Stimulated activated naive B cell treated with anti-CD40 and anti-IgM and Interleukin-4, amounts not matched to agents 10 μg/mL and 1 μg/mL and 100 μg/mL, for 72 hours (primary cell): ENCODE measurements at regions not wholly inside any gene's neighbourhood (a gene's known extent, or its start where the extent isn't known, plus 50 kb on each side); places are given as distances from the start of the nearest gene placed in this dataset.

Experiments used
- ATAC-seq, 2 donors: fragments of 150-1000 bp; cut with Tn5 transposase; replicated peaks; 2 replicates each; pipeline ENCODE4 v1.10.0; 2021; ENCODE audit warnings: moderate library complexity in 1 of 2
- DNase-seq: peaks from one replicate; pipeline ENCODE4 v3.0.0; 2021
- H3K27ac Mint-ChIP-seq: one replicate; pipeline ENCODE4 v1.8.0; 2022; ENCODE audit warnings: mild to moderate bottlenecking, mixed read lengths
- H3K27me3 Mint-ChIP-seq, 2 donors: one replicate each; pipeline ENCODE4 v1.8.0; 2022; ENCODE audit warnings: mixed read lengths in 2 of 2
- H3K36me3 Mint-ChIP-seq, 2 donors: one replicate each; pipeline ENCODE4 v1.8.0; 2022; ENCODE audit warnings: mixed read lengths in 2 of 2, mild to moderate bottlenecking in 1 of 2
- H3K4me1 Mint-ChIP-seq, 2 donors: one replicate each; pipeline ENCODE4 v1.8.0; 2022; ENCODE audit warnings: mixed read lengths in 2 of 2, mild to moderate bottlenecking in 1 of 2
- H3K4me3 Mint-ChIP-seq, 2 donors: one replicate each; pipeline ENCODE4 v1.8.0; 2022; ENCODE audit warnings: mild to moderate bottlenecking in 2 of 2, mixed read lengths in 2 of 2, moderate library complexity in 1 of 2
- H3K9me3 Mint-ChIP-seq, 2 donors: one replicate each; pipeline ENCODE4 v1.8.0; 2022; ENCODE audit warnings: mixed read lengths in 2 of 2, mild to moderate bottlenecking in 1 of 2

GRCh38 chr10:33676606-33677339 is 342.3 kb upstream of the NRP1 start:
- no peaks in the 10 kb centered on the region for H3K27me3 Mint-ChIP-seq

GRCh38 chr10:33674986-33675599 is 340.6 kb upstream of the NRP1 start:
- H3K36me3 Mint-ChIP-seq, result no peaks in the 10 kb centered on the region
- no peaks in the 10 kb centered on the region for H3K27me3 Mint-ChIP-seq
- H3K9me3 Mint-ChIP-seq, result peaks cover 3 to 4% of the 10 kb centered on the region in 2 donors
- ATAC-seq (no peak), DNase-seq (no peak)
- no peaks in the 10 kb centered on the region for H3K4me1 Mint-ChIP-seq
- H3K4me3 Mint-ChIP-seq, result no peak overlapping the region
- no peak overlapping the region for H3K27ac Mint-ChIP-seq

More at GRCh38 chr10:33676606-33677339, 342.3 kb upstream of the NRP1 start:
- Mint-ChIP-seq H3K4me1 (peaks cover 0 to 1% of the 10 kb centered on the region in 2 donors), H3K36me3 (no peaks in the 10 kb centered on the region), H3K27ac (no peak overlapping the region), H3K4me3 (no peak overlapping the region), H3K9me3 (peaks cover 4% of the 10 kb centered on the region in 2 donors)
- DNase-seq (no peak), ATAC-seq (no peak)

GRCh38 chr10:33674491-33674890 is 340.0 kb upstream of the NRP1 start:
- H3K4me3 Mint-ChIP-seq, result no peak overlapping the region
- H3K9me3 Mint-ChIP-seq, result peaks cover 0 to 4% of the 10 kb centered on the region in 2 donors
- H3K4me1 Mint-ChIP-seq, result no peaks in the 10 kb centered on the region
- H3K27ac Mint-ChIP-seq, result no peak overlapping the region
- DNase-seq (no peak), ATAC-seq (no peak)
- H3K27me3 Mint-ChIP-seq, result no peaks in the 10 kb centered on the region
- H3K36me3 Mint-ChIP-seq, result no peaks in the 10 kb centered on the region

- Mint-ChIP-seq H3K4me3 (no peak overlapping the region), H3K27ac (no peak overlapping the region), H3K36me3 (no peaks in the 10 kb centered on the region), H3K27me3 (no peaks in the 10 kb centered on the region), H3K4me1 (no peaks in the 10 kb centered on the region), H3K9me3 (peaks cover 0 to 4% of the 10 kb centered on the region in 2 donors)
- no peak for DNase-seq
- ATAC-seq, result no peak
Observed at GRCh38 chr10:33673839-33674415, 339.5 kb upstream of the NRP1 start.

- H3K9me3 Mint-ChIP-seq, result no peaks in the 10 kb centered on the region
- no peaks in the 10 kb centered on the region for H3K27me3 Mint-ChIP-seq
- no peaks in the 10 kb centered on the region for H3K4me1 Mint-ChIP-seq
- H3K4me3 Mint-ChIP-seq, result no peak overlapping the region
- H3K36me3 Mint-ChIP-seq, result no peaks in the 10 kb centered on the region
- H3K27ac Mint-ChIP-seq, result no peak overlapping the region
- no peak for ATAC-seq
- DNase-seq, result no peak
Observed at GRCh38 chr10:33669904-33670303, 335.4 kb upstream of the NRP1 start.

- no peak overlapping the region for H3K27ac Mint-ChIP-seq
- DNase-seq, result no peak
- peaks cover 4 to 12% of the 10 kb centered on the region in 2 donors for H3K9me3 Mint-ChIP-seq
- H3K27me3 Mint-ChIP-seq, result peaks cover 0 to 2% of the 10 kb centered on the region in 2 donors
- H3K36me3 Mint-ChIP-seq, result no peaks in the 10 kb centered on the region
- H3K4me3 Mint-ChIP-seq, result no peak overlapping the region
- H3K4me1 Mint-ChIP-seq, result peaks cover 2 to 9% of the 10 kb centered on the region in 2 donors
- peak in 1 of 2 donors; percentile 49 for ATAC-seq
Observed at GRCh38 chr10:33666686-33667480, 332.4 kb upstream of the NRP1 start.

GRCh38 chr10:33665501-33665900 is 331.0 kb upstream of the NRP1 start:
- Mint-ChIP-seq H3K9me3 (peaks cover 4 to 12% of the 10 kb centered on the region in 2 donors), H3K4me1 (peaks cover 5 to 14% of the 10 kb centered on the region in 2 donors), H3K4me3 (no peak overlapping the region), H3K27ac (no peak overlapping the region), H3K27me3 (peaks cover 0 to 6% of the 10 kb centered on the region in 2 donors), H3K36me3 (no peaks in the 10 kb centered on the region)
- ATAC-seq, result no peak
- DNase-seq, result no peak

GRCh38 chr10:33664070-33664469 is 329.6 kb upstream of the NRP1 start:
- peaks cover 4 to 12% of the 10 kb centered on the region in 2 donors for H3K9me3 Mint-ChIP-seq
- DNase-seq (no peak), ATAC-seq (no peak)
- no peak overlapping the region for H3K4me3 Mint-ChIP-seq
- H3K27ac Mint-ChIP-seq, result no peak overlapping the region
- no peaks in the 10 kb centered on the region for H3K36me3 Mint-ChIP-seq
- H3K27me3 Mint-ChIP-seq, result peaks cover 0 to 6% of the 10 kb centered on the region in 2 donors
- peaks cover 5 to 14% of the 10 kb centered on the region in 2 donors for H3K4me1 Mint-ChIP-seq

- DNase-seq (peak; percentile 0), ATAC-seq (peak; percentile 76 to 80)
- peaks cover 6 to 12% of the 10 kb centered on the region in 2 donors for H3K9me3 Mint-ChIP-seq
- H3K4me1 Mint-ChIP-seq, result peaks cover 5 to 14% of the 10 kb centered on the region in 2 donors
- H3K4me3 Mint-ChIP-seq, result peak overlapping the region in 1 of 2 donors; percentile 56
- H3K27ac Mint-ChIP-seq, result no peak overlapping the region
- H3K36me3 Mint-ChIP-seq, result no peaks in the 10 kb centered on the region
- H3K27me3 Mint-ChIP-seq, result peaks cover 0 to 6% of the 10 kb centered on the region in 2 donors
Observed at GRCh38 chr10:33661580-33662336, 327.3 kb upstream of the NRP1 start.

GRCh38 chr10:33660329-33660728 is 325.9 kb upstream of the NRP1 start:
- no peak for DNase-seq
- Mint-ChIP-seq H3K4me1 (peaks cover 5 to 14% of the 10 kb centered on the region in 2 donors), H3K4me3 (no peak overlapping the region), H3K27ac (no peak overlapping the region), H3K27me3 (peaks cover 0 to 6% of the 10 kb centered on the region in 2 donors), H3K9me3 (peaks cover 6 to 12% of the 10 kb centered on the region in 2 donors), H3K36me3 (no peaks in the 10 kb centered on the region)
- no peak for ATAC-seq

- H3K9me3 Mint-ChIP-seq, result peaks cover 4 to 6% of the 10 kb centered on the region in 2 donors
- H3K27me3 Mint-ChIP-seq, result peaks cover 0 to 6% of the 10 kb centered on the region in 2 donors
Observed at GRCh38 chr10:33657913-33658312, 323.4 kb upstream of the NRP1 start.

GRCh38 chr10:33657154-33657908 is 322.9 kb upstream of the NRP1 start:
- H3K4me3 Mint-ChIP-seq, result no peak overlapping the region
- H3K27me3 Mint-ChIP-seq, result peaks cover 0 to 6% of the 10 kb centered on the region in 2 donors
- H3K4me1 Mint-ChIP-seq, result peaks cover 5 to 9% of the 10 kb centered on the region in 2 donors
- no peaks in the 10 kb centered on the region for H3K36me3 Mint-ChIP-seq
- no peak overlapping the region for H3K27ac Mint-ChIP-seq
- H3K9me3 Mint-ChIP-seq, result peaks cover 4 to 6% of the 10 kb centered on the region in 2 donors
- no peak for ATAC-seq
- DNase-seq, result no peak

More at GRCh38 chr10:33657913-33658312, 323.4 kb upstream of the NRP1 start:
- Mint-ChIP-seq H3K27ac (no peak overlapping the region), H3K4me1 (peaks cover 5 to 14% of the 10 kb centered on the region in 2 donors), H3K36me3 (no peaks in the 10 kb centered on the region), H3K4me3 (no peak overlapping the region)
- DNase-seq (no peak), ATAC-seq (no peak)

- Mint-ChIP-seq H3K27me3 (no peaks in the 10 kb centered on the region), H3K4me3 (no peak overlapping the region), H3K27ac (no peak overlapping the region), H3K9me3 (peaks cover 6 to 7% of the 10 kb centered on the region in 2 donors), H3K36me3 (no peaks in the 10 kb centered on the region), H3K4me1 (no peaks in the 10 kb centered on the region)
- ATAC-seq (no peak), DNase-seq (no peak)
Observed at GRCh38 chr10:33655921-33656320, 321.5 kb upstream of the NRP1 start.
